Activated CD4-positive, alpha-beta memory T cell treated with anti-CD3 and anti-CD28 coated beads, Interleukin-2, amount 10 ng/mL, durations not matched to agents 7 days and 5 days (primary cell): ENCODE measurements at regions not wholly inside any gene's neighbourhood (a gene's known extent, or its start where the extent isn't known, plus 50 kb on each side); places are given as distances from the start of the nearest gene placed in this dataset.

Experiments used
- CTCF ChIA-PET: fragments of 350-600 bp; sonication (Branson Sonifier 250); formaldehyde crosslinking; loops from one replicate; lab custom pipeline; 2021; ENCODE audit warnings: antibody characterized with exemption, inconsistent platforms; lab: Charles Lee
- POLR2A ChIA-PET: fragments of 350-600 bp; sonication (Branson Sonifier 250); formaldehyde crosslinking; loops from one replicate; lab custom pipeline; 2021; ENCODE audit warnings: antibody characterized with exemption; lab: Charles Lee
- DNase-seq: peaks from one replicate; pipeline ENCODE4 v3.0.0-alpha.2; 2020
- H3K27ac Mint-ChIP-seq: one replicate; pipeline ENCODE4 v1.8.0; 2021; ENCODE audit warnings: mild to moderate bottlenecking, mixed read lengths
- H3K27me3 Mint-ChIP-seq: one replicate; pipeline ENCODE4 v1.8.0; 2021; ENCODE audit warnings: mixed read lengths
- H3K36me3 Mint-ChIP-seq: one replicate; pipeline ENCODE4 v1.8.0; 2021; ENCODE audit warnings: low read depth, mixed read lengths
- H3K4me1 Mint-ChIP-seq: one replicate; pipeline ENCODE4 v1.8.0; 2021; ENCODE audit warnings: mixed read lengths
- H3K4me3 Mint-ChIP-seq: one replicate; pipeline ENCODE4 v1.8.0; 2021; ENCODE audit warnings: mild to moderate bottlenecking, mixed read lengths
- H3K9me3 Mint-ChIP-seq: one replicate; pipeline ENCODE4 v1.8.0; 2021; ENCODE audit warnings: mixed read lengths

DNA sequence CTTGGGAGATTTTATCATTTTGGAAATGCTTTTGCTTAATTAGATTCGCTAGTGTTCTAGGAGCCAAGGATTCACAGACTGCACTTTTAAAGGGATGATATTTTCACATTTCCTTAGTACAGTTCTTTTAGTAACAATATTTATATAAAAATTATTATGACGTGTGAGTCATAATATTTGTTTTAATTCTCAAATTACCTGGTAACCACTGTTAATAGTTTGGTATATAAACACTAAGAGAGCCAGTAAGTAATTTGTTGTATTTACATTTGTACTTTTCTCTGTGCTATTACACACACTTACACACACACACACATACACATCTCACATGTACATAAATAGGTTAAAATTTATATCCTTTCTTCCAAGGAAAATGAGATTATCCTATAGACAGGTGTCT, 58.8 kb upstream of the RAD23B start:
- POLR2A ChIA-PET: no interaction called here
- no peak for DNase-seq
- Mint-ChIP-seq H3K27me3 (peaks cover 27% of the 10 kb centered on the region), H3K9me3 (no peaks in the 10 kb centered on the region), H3K27ac (no peak overlapping the region), H3K4me1 (no peaks in the 10 kb centered on the region), H3K4me3 (no peak overlapping the region), H3K36me3 (no peaks in the 10 kb centered on the region)
- CTCF ChIA-PET: interaction anchor here (3.1 kb wide), 1 partner anchor 117 kb away, joined by 11 read pairs; no protein-coding TSS in a partner anchor

DNA sequence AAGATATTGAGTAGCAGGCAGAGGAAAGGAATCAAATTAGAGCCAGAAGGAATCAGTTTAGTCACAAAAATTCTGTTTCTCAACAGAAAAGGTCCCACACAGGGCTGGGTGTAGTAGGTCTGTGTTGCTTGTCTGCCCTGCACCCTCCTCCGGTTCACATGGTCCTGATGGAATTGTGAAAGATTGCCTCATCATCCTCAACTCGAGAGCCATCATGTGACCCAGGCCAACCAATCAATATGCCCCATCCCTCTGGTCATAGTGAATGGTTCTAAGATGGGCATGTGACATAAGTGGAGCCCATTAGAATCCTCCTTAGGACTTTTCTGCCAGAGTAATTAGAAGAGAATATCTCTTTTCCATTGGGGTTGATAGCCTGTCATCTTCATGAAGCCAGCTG, 56.7 kb upstream of the RAD23B start:
- H3K27ac Mint-ChIP-seq: no peak overlapping the region
- H3K36me3 Mint-ChIP-seq: no peaks in the 10 kb centered on the region
- no peaks in the 10 kb centered on the region for H3K9me3 Mint-ChIP-seq
- ChIA-PET CTCF (no interaction called here), POLR2A (no interaction called here)
- no peaks in the 10 kb centered on the region for H3K4me1 Mint-ChIP-seq
- DNase-seq: no peak
- no peak overlapping the region for H3K4me3 Mint-ChIP-seq
- peaks cover 44% of the 10 kb centered on the region for H3K27me3 Mint-ChIP-seq

DNA sequence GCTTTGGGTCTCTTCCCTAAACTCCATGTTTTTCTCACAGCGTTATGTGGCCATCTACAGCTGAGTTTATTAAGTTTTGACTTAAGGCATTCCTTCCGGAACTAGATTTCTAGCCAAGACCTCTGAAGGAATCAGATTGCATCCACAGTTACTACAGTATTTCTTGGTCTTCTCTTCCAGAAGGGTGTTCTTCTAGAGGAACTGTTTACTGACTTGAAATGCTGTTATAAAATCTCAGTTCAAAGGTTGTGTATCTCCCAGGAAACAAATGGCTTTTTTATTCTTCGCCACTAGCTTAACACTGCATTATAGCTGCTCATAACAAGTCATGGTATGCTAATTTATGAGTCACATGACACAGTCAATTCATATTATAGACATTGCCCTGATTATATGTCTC, 55.3 kb upstream of the RAD23B start:
- H3K9me3 Mint-ChIP-seq: no peaks in the 10 kb centered on the region
- CTCF ChIA-PET: no interaction called here
- no peak overlapping the region for H3K27ac Mint-ChIP-seq
- no peak overlapping the region for H3K4me3 Mint-ChIP-seq
- POLR2A ChIA-PET: no interaction called here
- H3K4me1 Mint-ChIP-seq: no peaks in the 10 kb centered on the region
- H3K36me3 Mint-ChIP-seq: no peaks in the 10 kb centered on the region
- peaks cover 46% of the 10 kb centered on the region for H3K27me3 Mint-ChIP-seq
- no peak for DNase-seq

DNA sequence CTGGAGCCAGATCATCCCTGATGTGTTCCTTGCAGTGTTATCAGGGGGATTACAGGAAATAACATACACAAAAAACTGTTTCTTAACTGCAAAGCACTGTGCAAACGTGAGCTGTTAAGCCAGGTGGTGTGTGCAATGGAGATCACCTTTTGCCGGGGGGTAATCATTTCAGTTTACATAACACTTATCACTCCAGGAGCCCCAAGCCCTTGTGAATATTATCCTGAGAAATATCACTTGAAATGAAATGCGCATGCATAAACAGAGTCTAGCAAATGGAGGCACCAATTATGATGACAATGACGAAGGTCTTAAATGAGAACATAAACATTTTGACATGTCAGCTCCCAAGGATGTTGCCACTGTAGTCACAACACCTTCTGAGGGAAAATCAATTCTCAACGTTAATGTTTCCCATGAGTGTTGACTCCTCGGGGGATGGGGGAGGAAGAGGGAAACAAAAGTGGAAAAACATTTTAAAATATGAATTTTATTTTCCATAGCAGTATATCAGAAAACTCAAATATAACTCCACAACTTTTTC, 54.5 kb upstream of the RAD23B start:
- H3K4me3 Mint-ChIP-seq: no peak overlapping the region
- no peaks in the 10 kb centered on the region for H3K36me3 Mint-ChIP-seq
- H3K27me3 Mint-ChIP-seq: peaks cover 48% of the 10 kb centered on the region
- CTCF ChIA-PET: no interaction called here
- POLR2A ChIA-PET: no interaction called here
- H3K27ac Mint-ChIP-seq: no peak overlapping the region
- no peaks in the 10 kb centered on the region for H3K4me1 Mint-ChIP-seq
- H3K9me3 Mint-ChIP-seq: no peaks in the 10 kb centered on the region
- DNase-seq: no peak

DNA sequence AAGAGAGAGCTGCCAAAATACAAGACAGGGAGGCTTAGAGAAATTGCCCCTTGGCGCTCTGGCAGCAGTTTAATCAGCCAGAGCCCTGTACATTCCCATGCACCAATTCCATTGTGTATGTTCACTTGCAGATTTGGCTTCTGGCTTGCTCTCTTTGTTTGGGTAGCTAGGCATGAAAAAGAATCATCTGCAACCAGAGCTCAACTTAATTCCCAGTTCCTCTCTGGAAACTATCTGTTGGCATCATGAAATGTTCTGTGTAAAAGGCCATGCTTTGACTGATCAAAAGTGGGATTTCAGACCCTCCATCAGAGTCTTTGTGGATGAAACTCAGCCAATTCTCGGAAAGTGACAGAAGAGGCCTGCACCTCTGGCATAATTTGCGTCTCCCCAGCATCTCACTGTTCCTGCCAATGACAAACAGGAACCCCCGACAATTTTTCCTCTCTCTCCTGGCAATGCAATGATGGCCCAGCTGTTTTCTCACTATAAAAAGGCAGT, 53.8 kb upstream of the RAD23B start:
- CTCF ChIA-PET: no interaction called here
- Mint-ChIP-seq H3K9me3 (no peaks in the 10 kb centered on the region), H3K4me3 (no peak overlapping the region), H3K36me3 (no peaks in the 10 kb centered on the region), H3K4me1 (no peaks in the 10 kb centered on the region), H3K27ac (no peak overlapping the region), H3K27me3 (peaks cover 48% of the 10 kb centered on the region)
- POLR2A ChIA-PET: no interaction called here
- no peak for DNase-seq
